Tibial nerve (tissue), 3 donors: ENCODE measurements at regions not wholly inside any gene's neighbourhood (a gene's known extent, or its start where the extent isn't known, plus 50 kb on each side); places are given as distances from the start of the nearest gene placed in this dataset.
"Not testable (repeated sequence)": the region's sequence is repeated elsewhere in the genome, so short reads cannot be mapped to it uniquely, and the experiment has no call there.

Experiments used
- POLR2A ChIP-seq, 2 donors: fragments of 450-650 bp; IDR thresholded peaks; one replicate each; pipeline ENCODE4 v1.6.1; 2017; ENCODE audit warnings: antibody characterized with exemption in 2 of 2, mild to moderate bottlenecking in 2 of 2, moderate library complexity in 2 of 2
- TF ChIP-seq, protein P1 (sequence below), 5 experiments: fragments of 200-600 bp in 3 of 5; fragments of 450-650 bp in 2 of 5; sonication (generic) in 3 of 5; IDR thresholded peaks; one replicate each; pipeline ENCODE4 v1.5.1; 2016 to 2019; ENCODE audit warnings: antibody characterized with exemption in 5 of 5, mild to moderate bottlenecking in 3 of 5, moderate library complexity in 2 of 5

DNA sequence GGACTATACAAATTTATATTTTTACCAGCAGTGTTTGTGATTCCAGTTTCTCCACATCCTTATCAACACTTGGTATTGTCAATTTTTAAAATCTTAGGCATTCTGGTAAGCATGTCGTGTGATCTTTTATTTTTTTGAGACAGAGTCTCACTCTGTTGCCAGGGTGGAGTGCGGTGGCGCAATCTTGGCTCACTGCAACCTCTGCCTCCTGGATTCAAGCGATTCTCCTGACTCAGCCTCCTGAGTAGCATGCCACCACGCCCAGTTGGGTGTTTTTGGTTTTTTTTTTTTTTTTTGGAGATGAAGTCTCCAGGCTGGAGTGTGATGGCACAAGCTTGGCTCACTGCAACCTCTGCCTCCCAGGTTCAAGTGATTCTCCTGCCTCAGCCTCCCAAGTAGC is 140.4 kb upstream of the FNDC3A start:
- not testable (repeated sequence) for TF ChIP-seq POLR2A (IDR thresholded peaks at IDR 0.05)
- TF ChIP-seq, protein P1, sequence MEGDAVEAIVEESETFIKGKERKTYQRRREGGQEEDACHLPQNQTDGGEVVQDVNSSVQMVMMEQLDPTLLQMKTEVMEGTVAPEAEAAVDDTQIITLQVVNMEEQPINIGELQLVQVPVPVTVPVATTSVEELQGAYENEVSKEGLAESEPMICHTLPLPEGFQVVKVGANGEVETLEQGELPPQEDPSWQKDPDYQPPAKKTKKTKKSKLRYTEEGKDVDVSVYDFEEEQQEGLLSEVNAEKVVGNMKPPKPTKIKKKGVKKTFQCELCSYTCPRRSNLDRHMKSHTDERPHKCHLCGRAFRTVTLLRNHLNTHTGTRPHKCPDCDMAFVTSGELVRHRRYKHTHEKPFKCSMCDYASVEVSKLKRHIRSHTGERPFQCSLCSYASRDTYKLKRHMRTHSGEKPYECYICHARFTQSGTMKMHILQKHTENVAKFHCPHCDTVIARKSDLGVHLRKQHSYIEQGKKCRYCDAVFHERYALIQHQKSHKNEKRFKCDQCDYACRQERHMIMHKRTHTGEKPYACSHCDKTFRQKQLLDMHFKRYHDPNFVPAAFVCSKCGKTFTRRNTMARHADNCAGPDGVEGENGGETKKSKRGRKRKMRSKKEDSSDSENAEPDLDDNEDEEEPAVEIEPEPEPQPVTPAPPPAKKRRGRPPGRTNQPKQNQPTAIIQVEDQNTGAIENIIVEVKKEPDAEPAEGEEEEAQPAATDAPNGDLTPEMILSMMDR (IDR thresholded peaks at IDR 0.05) = not testable (repeated sequence)
